H1 (cell line): ENCODE measurements at regions not wholly inside any gene's neighbourhood (a gene's known extent, or its start where the extent isn't known, plus 50 kb on each side); places are given as distances from the start of the nearest gene placed in this dataset.

Experiments
- CTCF ChIA-PET: fragments of 300-600 bp; sonication (Branson Sonifier 250); formaldehyde crosslinking; loops from one replicate; lab custom pipeline; 2021; ENCODE audit not compliant: partially characterized antibody; lab: Charles Lee
- POLR2A ChIA-PET: fragments of 300-600 bp; sonication (Branson Sonifier 250); formaldehyde crosslinking; loops from one replicate; lab custom pipeline; 2021; ENCODE audit warnings: inconsistent platforms; ENCODE audit not compliant: partially characterized antibody; lab: Charles Lee
- DNase-seq, 2 experiments: peaks; one replicate each; pipeline versions ENCODE4 v3.0.0 to v3.0.0-alpha.2; 2010 to 2022; ENCODE audit warnings: low spot score in 2 of 2, low read depth in 1 of 2, mixed read lengths in 1 of 2
- FAIRE-seq: peaks from 2 replicates; lab custom pipeline; 2011; peaks lifted over from hg19 to GRCh38; lab: Jason Lieb, UNC
- H2AFZ ChIP-seq: 2 replicates; pipeline ENCODE4 v1.8.1; 2012; ENCODE audit warnings: low read length, inconsistent platforms
- H2AK5ac ChIP-seq: 2 replicates; pipeline ENCODE4 v1.6.1; 2013; ENCODE audit warnings: low read depth, low read length
- H2BK120ac ChIP-seq: replicated peaks from 2 replicates; pipeline ENCODE3; 2013; ENCODE audit warnings: low read depth, low read length, inconsistent platforms
- H2BK12ac ChIP-seq: 2 replicates; pipeline ENCODE4 v1.6.1; 2013; ENCODE audit warnings: low read depth, low read length
- H2BK15ac ChIP-seq: 2 replicates; pipeline ENCODE4 v1.6.1; 2013; ENCODE audit warnings: low read length
- H2BK20ac ChIP-seq: 2 replicates; pipeline ENCODE4 v1.6.1; 2013; ENCODE audit warnings: low read length
- H2BK5ac ChIP-seq: 2 replicates; pipeline ENCODE4 v1.6.1; 2013; ENCODE audit warnings: low read depth, low read length
- H3K14ac ChIP-seq: 2 replicates; pipeline ENCODE4 v1.6.1; 2013; ENCODE audit warnings: inconsistent platforms; ENCODE audit not compliant: insufficient read length
- H3K18ac ChIP-seq: 2 replicates; pipeline ENCODE4 v1.6.1; 2013; ENCODE audit warnings: low read length; ENCODE audit errors: extremely low read depth
- H3K23ac ChIP-seq: 2 replicates; pipeline ENCODE4 v1.6.1; 2013; ENCODE audit warnings: inconsistent platforms; ENCODE audit not compliant: insufficient read length
- H3K23me2 ChIP-seq: 2 replicates; pipeline ENCODE4 v1.6.1; 2013; ENCODE audit warnings: low read depth, low read length
- H3K27ac ChIP-seq: 2 replicates; pipeline ENCODE4 v1.6.1; 2011; ENCODE audit warnings: low read depth, low read length, inconsistent platforms
- H3K27me3 ChIP-seq, 4 experiments: replicated peaks in 1 of 4; 1 replicate in 1 of 4; 2 replicates in 3 of 4; pipeline versions ENCODE4 v1.6.1 to v1.8.1; 2011 to 2013; ENCODE audit warnings: low read length in 3 of 4, mild to moderate bottlenecking in 3 of 4, inconsistent platforms in 2 of 4, mixed read lengths in 2 of 4, moderate library complexity in 1 of 4; ENCODE audit not compliant: control insufficient read depth in 3 of 4, insufficient read depth in 3 of 4; ENCODE audit errors: extremely low read depth in 1 of 4
- H3K36me3 ChIP-seq, 4 experiments: 2 replicates each; pipeline versions ENCODE4 v1.6.1 to v1.8.1; 2011 to 2013; ENCODE audit warnings: mild to moderate bottlenecking in 4 of 4, low read length in 3 of 4, moderate library complexity in 2 of 4, control low read depth in 1 of 4, inconsistent platforms in 1 of 4; ENCODE audit not compliant: insufficient read depth in 4 of 4, control insufficient read depth in 2 of 4
- H3K4ac ChIP-seq: replicated peaks from 2 replicates; pipeline ENCODE3; 2013; ENCODE audit warnings: low read length, low read depth, mixed read lengths, inconsistent platforms; ENCODE audit not compliant: insufficient read length
- H3K4me1 ChIP-seq, 4 experiments: replicated peaks in 1 of 4; 1 replicate in 1 of 4; 2 replicates in 3 of 4; pipeline versions ENCODE4 v1.6.1 to v1.8.1; 2011 to 2013; ENCODE audit warnings: low read length in 3 of 4, inconsistent platforms in 2 of 4, mixed read lengths in 1 of 4; ENCODE audit not compliant: insufficient read depth in 4 of 4, control insufficient read depth in 3 of 4
- H3K4me2 ChIP-seq, 2 experiments: 2 replicates each; pipeline versions ENCODE4 v1.6.1 to v1.8.1; 2011 to 2013; ENCODE audit warnings: low read depth in 2 of 2, low read length in 2 of 2, control low read depth in 1 of 2, inconsistent platforms in 1 of 2, mild to moderate bottlenecking in 1 of 2; ENCODE audit not compliant: insufficient read depth in 1 of 2
- H3K4me3 ChIP-seq, 4 experiments: fragments of 200-600, 300-600 bp in 1 of 4; sonication (generic), shearing (Covaris generic), sonication (Bioruptor Twin) in 1 of 4; 2 replicates each; pipeline versions ENCODE4 v1.5.1 to v1.8.1; 2011 to 2016; ENCODE audit warnings: low read length in 4 of 4, low read depth in 3 of 4, control low read depth in 2 of 4, inconsistent platforms in 2 of 4, mild to moderate bottlenecking in 2 of 4, mixed read lengths in 1 of 4, moderate library complexity in 1 of 4; ENCODE audit not compliant: insufficient read depth in 2 of 4; ENCODE audit errors: extremely low read depth in 1 of 4
- H3K56ac ChIP-seq: replicated peaks from 2 replicates; pipeline ENCODE3; 2013; ENCODE audit warnings: low read depth, mild to moderate bottlenecking, mixed read lengths, low read length, inconsistent platforms; ENCODE audit not compliant: insufficient read length
- H3K79me1 ChIP-seq: 2 replicates; pipeline ENCODE4 v1.6.1; 2013; ENCODE audit warnings: low read depth, low read length, control low read depth
- H3K79me2 ChIP-seq, 2 experiments: 2 replicates each; pipeline versions ENCODE4 v1.6.1 to v1.8.1; 2012 to 2013; ENCODE audit warnings: low read length in 2 of 2, mild to moderate bottlenecking in 2 of 2, inconsistent platforms in 1 of 2; ENCODE audit not compliant: insufficient read depth in 2 of 2, control insufficient read depth in 1 of 2
- H3K9ac ChIP-seq, 4 experiments: replicated peaks in 1 of 4; 1 replicate in 1 of 4; 2 replicates in 3 of 4; pipeline versions ENCODE4 v1.6.1 to v1.8.1; 2011 to 2013; ENCODE audit warnings: low read depth in 3 of 4, low read length in 3 of 4, control low read depth in 2 of 4, mild to moderate bottlenecking in 2 of 4, moderate library complexity in 2 of 4, inconsistent platforms in 1 of 4; ENCODE audit errors: extremely low read depth in 1 of 4
- H3K9me3 ChIP-seq, 2 experiments: 2 replicates each; pipeline versions ENCODE4 v1.6.1 to v1.8.1; 2012 to 2013; ENCODE audit warnings: mild to moderate bottlenecking in 2 of 2, moderate library complexity in 2 of 2, control low read depth in 1 of 2, inconsistent platforms in 1 of 2, low read depth in 1 of 2, low read length in 1 of 2, mixed read lengths in 1 of 2; ENCODE audit not compliant: insufficient read depth in 2 of 2
- H4K20me1 ChIP-seq, 2 experiments: replicated peaks in 1 of 2; 2 replicates each; pipeline versions ENCODE3 to v1.8.1; 2011 to 2013; ENCODE audit warnings: inconsistent platforms in 2 of 2, low read length in 2 of 2, mild to moderate bottlenecking in 1 of 2; ENCODE audit not compliant: insufficient read depth in 2 of 2, control insufficient read depth in 1 of 2
- H4K5ac ChIP-seq: 2 replicates; pipeline ENCODE4 v1.6.1; 2013; ENCODE audit warnings: low read length, low read depth, mixed read lengths, inconsistent platforms; ENCODE audit not compliant: insufficient read length
- H4K8ac ChIP-seq: 2 replicates; pipeline ENCODE4 v1.8.0; 2013; ENCODE audit warnings: mild to moderate bottlenecking, moderate library complexity, low read length, inconsistent platforms; ENCODE audit not compliant: insufficient read depth; ENCODE audit errors: extremely low read depth
- H4K91ac ChIP-seq: replicated peaks from 2 replicates; pipeline ENCODE3; 2013; ENCODE audit warnings: low read length, mixed read lengths, inconsistent platforms; ENCODE audit not compliant: insufficient read length
- BACH1 ChIP-seq: IDR thresholded peaks from 2 replicates; pipeline ENCODE4 v1.6.1; 2012; ENCODE audit warnings: low read length, improper control_type of control experiment
- EZH2 ChIP-seq: fragments of 200-600 bp; sonication (generic); IDR thresholded peaks from 2 replicates; pipeline ENCODE4 v1.7.1; 2012; ENCODE audit warnings: low read depth, mild to moderate bottlenecking, moderate library complexity, low read length, inconsistent platforms; ENCODE audit not compliant: severe bottlenecking
- WGBS, 2 experiments: shearing (Covaris generic) in 1 of 2; methylation state at CpG; one replicate each; pipeline versions ENCODE4 v1.1.6 to v1.1.7; 2013 to 2015; ENCODE audit warnings: low lambda C conversion rate in 2 of 2, mixed read lengths in 2 of 2, inconsistent platforms in 1 of 2, low coverage in 1 of 2, missing lambda C conversion rate in 1 of 2; ENCODE audit not compliant: insufficient replicate concordance in 2 of 2, insufficient coverage in 1 of 2, insufficient read length in 1 of 2; ENCODE audit errors: extremely low coverage in 1 of 2, missing lambda C conversion rate in 1 of 2; 5-methylcytosine and 5-hydroxymethylcytosine counted together

GRCh38 chr18:42163321-42163720 lies 208.3 kb downstream of the PIK3C3 start:
- Histone ChIP-seq H4K5ac (no peak overlapping the region), H3K9ac (no peak overlapping the region), H3K4me1 (no peaks in the 10 kb centered on the region), H2BK12ac (no peak overlapping the region), H3K4me2 (no peak overlapping the region), H4K20me1 (no peaks in the 10 kb centered on the region), H2AK5ac (no peak overlapping the region), H3K79me1 (no peaks in the 10 kb centered on the region), H3K27ac (no peak overlapping the region), H4K8ac (no peak overlapping the region), H3K18ac (no peak overlapping the region), H3K4ac (no peak overlapping the region), H2AFZ (no peak overlapping the region; the same call in 1 of the 2 replicates), H3K27me3 (no peaks in the 10 kb centered on the region), H3K23ac (no peak overlapping the region), H3K14ac (no peak overlapping the region), H3K9me3 (no peaks in the 10 kb centered on the region), H3K23me2 (no peaks in the 10 kb centered on the region), H2BK20ac (no peak overlapping the region), H3K79me2 (no peaks in the 10 kb centered on the region), H2BK15ac (no peak overlapping the region)
- DNase-seq, result no peak
- FAIRE-seq, result no peak
- CTCF ChIA-PET, result interaction anchor here (1.5 kb wide), 1 partner anchor 49 kb away, joined by 4 read pairs; no protein-coding TSS in a partner anchor
- POLR2A ChIA-PET, result no interaction called here
- 100% methylated on average over 1 of the region's 1 CpG; no CpG with 5 or more reads in 1 of the 2 experiments for WGBS, 2 experiments
- TF ChIP-seq EZH2, result no peak
- TF ChIP-seq BACH1, result no peak
- TF ChIP-seq, all 59 proteins: peak for 0
- Histone ChIP-seq H3K4me3 (no peak overlapping the region), H2BK120ac (no peak overlapping the region), H3K56ac (no peak overlapping the region), H2BK5ac (no peak overlapping the region), H4K91ac (no peak overlapping the region), H3K36me3 (no peaks in the 10 kb centered on the region)
